ENCODE measurements at regions not wholly inside any gene's neighbourhood (a gene's known extent, or its start where the extent isn't known, plus 50 kb on each side); places are given as distances from the start of the nearest gene placed in this dataset.

- no peaks in the 10 kb centered on the region for H3K9me2 ChIP-seq (replicated peaks; ENCODE audit: insufficient read depth)
- H2AFZ ChIP-seq, result no peak overlapping the region
- H3K4me1 ChIP-seq (ENCODE audit: insufficient read depth), result peaks cover 3% of the 10 kb centered on the region
- H3K36me3 ChIP-seq (replicated peaks; ENCODE audit: insufficient read depth, low read depth), result no peaks in the 10 kb centered on the region
- no peak for DNase-seq (ENCODE audit: low spot score)
- no peaks in the 10 kb centered on the region for H3K27me3 ChIP-seq
- H3K4me3 ChIP-seq, result no peak overlapping the region
- no peak overlapping the region for H3K27ac ChIP-seq
- H4K20me1 ChIP-seq (ENCODE audit: insufficient read depth, poor library complexity, severe bottlenecking), result no peaks in the 10 kb centered on the region
- H3K4me2 ChIP-seq, result no peak overlapping the region
- WGBS (ENCODE audit: low lambda C conversion rate, missing lambda C conversion rate), result 100% methylated on average over 1 of the region's 1 CpG
- no peaks in the 10 kb centered on the region for H3K79me2 ChIP-seq
- H3K9me3 ChIP-seq (ENCODE audit: low read depth), result no peaks in the 10 kb centered on the region
- TF ChIP-seq CTCF (IDR thresholded peaks at IDR 0.05; ENCODE audit: poor library complexity) (no peak), EZH2phosphoT487 (IDR thresholded peaks at IDR 0.05; ENCODE audit: low read depth, severe bottlenecking, unreplicated experiment) (no peak), EZH2 (IDR thresholded peaks at IDR 0.05; ENCODE audit: borderline replicate concordance) (no peak)
These were observed 164.2 kb upstream of the TOP1 start for GRCh38 chr20:40864470-40864869.

- no peaks in the 10 kb centered on the region for H3K9me3 ChIP-seq (ENCODE audit: low read depth)
- DNase-seq (ENCODE audit: low spot score), result no peak
- H3K36me3 ChIP-seq (replicated peaks; ENCODE audit: insufficient read depth, low read depth), result no peaks in the 10 kb centered on the region
- no peak overlapping the region for H2AFZ ChIP-seq
- H3K27me3 ChIP-seq, result no peaks in the 10 kb centered on the region
- H3K4me2 ChIP-seq, result no peak overlapping the region
- no peaks in the 10 kb centered on the region for H3K9me2 ChIP-seq (replicated peaks; ENCODE audit: insufficient read depth)
- no peak overlapping the region for H3K27ac ChIP-seq
- 73% methylated on average over 3 of the region's 3 CpGs for WGBS (ENCODE audit: low lambda C conversion rate, missing lambda C conversion rate)
- peaks cover 3% of the 10 kb centered on the region for H3K4me1 ChIP-seq (ENCODE audit: insufficient read depth)
- TF ChIP-seq CTCF (IDR thresholded peaks at IDR 0.05; ENCODE audit: poor library complexity) (no peak), EZH2phosphoT487 (IDR thresholded peaks at IDR 0.05; ENCODE audit: low read depth, severe bottlenecking, unreplicated experiment) (no peak), EZH2 (IDR thresholded peaks at IDR 0.05; ENCODE audit: borderline replicate concordance) (no peak)
- H3K79me2 ChIP-seq, result no peaks in the 10 kb centered on the region
- no peak overlapping the region for H3K4me3 ChIP-seq
- no peaks in the 10 kb centered on the region for H4K20me1 ChIP-seq (ENCODE audit: insufficient read depth, poor library complexity, severe bottlenecking)
These were observed 163.5 kb upstream of the TOP1 start for GRCh38 chr20:40865095-40865494.

- H2AFZ ChIP-seq, result no peak overlapping the region
- H3K36me3 ChIP-seq (replicated peaks; ENCODE audit: insufficient read depth, low read depth), result no peaks in the 10 kb centered on the region
- WGBS (ENCODE audit: low lambda C conversion rate, missing lambda C conversion rate), result 94% methylated on average over 1 of the region's 1 CpG
- H4K20me1 ChIP-seq (ENCODE audit: insufficient read depth, poor library complexity, severe bottlenecking), result no peaks in the 10 kb centered on the region
- TF ChIP-seq CTCF (IDR thresholded peaks at IDR 0.05; ENCODE audit: poor library complexity) (no peak), EZH2phosphoT487 (IDR thresholded peaks at IDR 0.05; ENCODE audit: low read depth, severe bottlenecking, unreplicated experiment) (no peak), EZH2 (IDR thresholded peaks at IDR 0.05; ENCODE audit: borderline replicate concordance) (no peak)
- no peaks in the 10 kb centered on the region for H3K9me3 ChIP-seq (ENCODE audit: low read depth)
- H3K27ac ChIP-seq, result no peak overlapping the region
- no peak for DNase-seq (ENCODE audit: low spot score)
- H3K4me2 ChIP-seq, result no peak overlapping the region
- H3K9me2 ChIP-seq (replicated peaks; ENCODE audit: insufficient read depth), result no peaks in the 10 kb centered on the region
- H3K4me3 ChIP-seq, result no peak overlapping the region
- no peaks in the 10 kb centered on the region for H3K79me2 ChIP-seq
- H3K4me1 ChIP-seq (ENCODE audit: insufficient read depth), result peaks cover 3% of the 10 kb centered on the region
- no peaks in the 10 kb centered on the region for H3K27me3 ChIP-seq
These were observed 162.6 kb upstream of the TOP1 start for GRCh38 chr20:40866056-40866455.

Measured in hepatocyte (in vitro differentiated cells).